HG02938 (cell line): ENCODE measurements at regions not wholly inside any gene's neighbourhood (a gene's known extent, or its start where the extent isn't known, plus 50 kb on each side); places are given as distances from the start of the nearest gene placed in this dataset.

Source experiments
- ATAC-seq: cut with Tn5 transposase; IDR thresholded peaks from one replicate; pipeline ENCODE4 v1.9.1; 2021; ENCODE audit warnings: mild to moderate bottlenecking, moderate library complexity; ENCODE audit not compliant: unreplicated experiment

DNA sequence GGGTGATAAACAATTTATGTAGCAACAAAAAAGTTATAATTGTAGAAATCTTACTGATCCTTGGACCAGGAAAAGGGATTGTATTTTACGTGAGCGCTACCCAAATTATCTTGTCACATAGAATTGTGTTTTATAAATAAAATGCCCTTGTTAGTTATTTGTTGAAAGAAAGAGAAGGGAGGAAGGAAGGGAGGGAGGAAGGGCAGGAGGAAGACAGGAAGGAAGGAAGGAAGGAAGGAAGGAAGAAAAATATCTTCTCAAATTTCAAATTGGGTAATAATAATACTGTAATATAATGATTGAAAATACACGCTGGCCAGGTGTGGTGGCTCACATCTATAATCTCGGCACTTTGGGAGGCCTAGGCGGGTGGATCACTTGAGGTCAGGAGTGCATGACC, 206.2 kb upstream of the TLL1 start:
- ATAC-seq = no peak

DNA sequence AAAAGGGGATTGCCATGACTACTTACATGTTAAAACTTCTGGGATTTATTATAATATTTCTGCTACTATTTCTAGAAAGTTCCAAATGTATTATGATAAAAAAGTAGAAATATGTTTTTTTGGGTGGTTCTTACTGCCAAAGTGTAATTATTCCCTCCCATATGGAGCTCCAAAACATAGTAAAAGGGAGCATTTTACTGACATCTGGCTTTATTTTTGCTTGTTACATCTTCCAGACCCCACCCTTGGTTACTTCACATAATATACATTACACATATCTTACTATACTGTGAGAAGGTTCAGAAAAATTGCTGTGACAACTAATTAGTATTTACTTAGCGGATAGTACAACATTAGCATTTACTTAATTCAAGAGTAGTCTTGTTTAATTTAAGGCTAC, 205.1 kb upstream of the TLL1 start:
- ATAC-seq = no peak

DNA sequence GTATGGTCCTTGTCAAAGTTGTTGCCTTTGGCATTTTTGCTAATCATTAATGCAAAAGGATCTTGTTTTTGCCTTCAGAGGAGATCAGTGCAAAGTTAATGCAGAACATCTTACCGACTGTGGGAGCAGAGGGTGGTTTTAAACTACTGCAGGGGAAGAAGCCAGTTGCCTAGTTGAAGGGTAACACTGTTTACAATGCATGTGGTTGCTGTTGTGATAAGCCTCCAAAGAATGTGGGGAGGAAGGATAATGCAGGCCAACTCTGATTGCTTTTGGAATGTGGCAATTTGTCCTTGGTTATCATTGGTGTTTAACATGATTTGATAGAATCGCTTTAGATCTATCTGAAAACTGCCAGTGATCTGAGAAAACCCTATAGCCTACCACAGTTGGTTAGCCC, 204.3 kb upstream of the TLL1 start:
- ATAC-seq = no peak

DNA sequence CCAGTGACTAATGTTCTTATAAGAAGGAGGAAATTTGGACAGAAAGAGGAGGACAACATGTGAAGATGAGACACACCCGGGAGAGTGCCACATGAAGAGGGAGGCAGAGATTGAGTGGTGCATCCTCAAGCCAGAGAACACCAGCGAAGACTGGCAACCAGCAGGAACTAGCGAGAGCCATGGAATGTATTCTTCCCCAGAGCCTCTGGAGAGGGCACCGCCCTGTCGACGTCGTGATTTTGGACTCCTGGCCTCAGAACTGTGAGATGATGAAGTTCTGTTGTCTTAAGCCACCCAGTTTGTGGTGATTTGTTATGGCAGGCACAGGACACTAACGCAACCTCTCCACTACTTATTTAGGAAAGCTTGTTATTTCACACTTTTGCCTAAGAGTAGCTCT, 196.0 kb upstream of the TLL1 start:
- ATAC-seq = no peak

DNA sequence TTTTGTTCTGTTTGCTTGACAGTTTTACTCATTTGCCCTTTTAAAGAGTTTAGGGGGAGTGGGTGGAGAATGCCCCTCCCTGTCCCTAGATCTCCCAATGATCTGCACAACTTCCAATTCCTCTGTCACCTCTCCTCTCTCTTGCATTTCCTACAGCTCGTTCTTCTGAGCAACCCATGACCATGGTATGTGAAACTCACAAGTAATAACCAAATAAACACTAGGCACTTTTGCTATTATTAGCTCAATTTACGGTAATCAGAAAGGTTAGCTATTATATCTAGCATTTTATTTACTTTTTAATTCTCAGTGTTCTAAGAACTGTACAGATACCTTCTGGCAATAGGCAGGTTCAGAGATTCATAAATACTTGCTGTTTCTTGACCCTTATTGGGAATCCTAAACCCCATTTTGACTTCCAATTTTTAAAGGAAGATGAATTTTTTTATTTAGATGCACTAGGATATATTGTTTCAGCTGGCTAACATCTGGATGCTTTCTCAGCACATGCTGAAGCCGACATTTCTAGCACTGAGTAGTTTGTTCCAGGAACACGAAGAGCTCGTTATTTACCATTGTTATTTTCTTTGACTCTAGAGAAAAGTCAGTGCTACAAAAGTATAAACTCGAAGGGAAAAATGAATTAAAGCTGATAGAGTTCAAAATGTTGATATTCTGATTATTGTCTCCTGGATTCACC, 194.7 kb upstream of the TLL1 start:
- no peak for ATAC-seq

DNA sequence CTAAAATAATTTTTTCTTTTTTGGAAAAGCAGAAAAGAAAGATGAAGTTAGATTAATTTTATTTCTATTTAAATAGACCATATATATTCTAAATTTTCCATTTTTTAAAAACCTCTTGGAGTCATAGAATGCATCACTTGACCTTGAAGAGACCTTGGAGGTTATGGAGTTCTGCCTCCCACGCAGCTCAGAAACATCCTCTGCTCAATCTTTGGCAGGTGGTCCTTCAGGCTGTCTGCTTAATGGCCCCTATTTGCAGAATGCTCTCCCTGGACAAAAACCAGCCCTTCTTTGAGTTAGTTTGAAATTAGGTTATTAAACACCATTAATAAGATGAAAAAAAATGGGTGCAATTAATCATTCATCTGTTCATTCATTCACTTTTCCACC, 194.1 kb upstream of the TLL1 start:
- ATAC-seq = no peak

DNA sequence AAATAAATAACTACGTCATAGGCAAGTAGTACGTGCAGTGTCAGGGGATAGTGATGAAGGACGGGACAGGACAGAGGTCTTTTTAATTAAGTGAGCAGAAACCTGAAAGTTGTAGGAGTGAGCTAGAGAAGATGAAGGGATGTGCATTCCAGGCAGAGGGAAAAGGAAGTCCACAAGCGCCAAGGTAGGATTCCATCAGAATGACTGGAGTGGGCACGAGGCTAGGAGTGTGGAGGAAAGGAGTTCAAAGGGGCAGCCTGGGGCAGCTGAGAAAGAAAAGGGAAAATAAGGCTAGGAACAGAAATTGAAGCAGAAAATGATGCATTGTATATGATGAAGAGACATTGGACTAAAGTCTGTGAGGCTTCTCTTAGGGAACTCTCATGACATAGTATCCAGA, 192.2 kb upstream of the TLL1 start:
- ATAC-seq = no peak

DNA sequence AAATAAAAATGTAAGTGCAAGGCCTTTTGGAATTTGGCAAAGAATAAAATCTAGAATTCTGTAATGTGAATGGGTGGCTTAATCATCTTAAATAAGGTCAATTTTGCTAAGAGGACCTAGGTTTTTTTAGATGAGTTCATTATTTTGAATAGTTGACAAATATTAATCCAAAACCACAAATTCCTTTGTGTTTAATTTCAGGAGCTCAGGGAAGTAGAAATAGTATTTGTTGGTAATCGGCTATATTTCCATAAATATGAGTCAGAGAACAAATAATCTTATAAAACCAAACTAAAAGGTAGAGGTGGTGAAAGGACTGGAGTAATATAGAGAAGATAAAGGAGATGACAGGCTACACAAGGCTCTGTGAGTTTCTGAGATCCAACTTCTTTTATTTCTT, 190.4 kb upstream of the TLL1 start:
- ATAC-seq = no peak

DNA sequence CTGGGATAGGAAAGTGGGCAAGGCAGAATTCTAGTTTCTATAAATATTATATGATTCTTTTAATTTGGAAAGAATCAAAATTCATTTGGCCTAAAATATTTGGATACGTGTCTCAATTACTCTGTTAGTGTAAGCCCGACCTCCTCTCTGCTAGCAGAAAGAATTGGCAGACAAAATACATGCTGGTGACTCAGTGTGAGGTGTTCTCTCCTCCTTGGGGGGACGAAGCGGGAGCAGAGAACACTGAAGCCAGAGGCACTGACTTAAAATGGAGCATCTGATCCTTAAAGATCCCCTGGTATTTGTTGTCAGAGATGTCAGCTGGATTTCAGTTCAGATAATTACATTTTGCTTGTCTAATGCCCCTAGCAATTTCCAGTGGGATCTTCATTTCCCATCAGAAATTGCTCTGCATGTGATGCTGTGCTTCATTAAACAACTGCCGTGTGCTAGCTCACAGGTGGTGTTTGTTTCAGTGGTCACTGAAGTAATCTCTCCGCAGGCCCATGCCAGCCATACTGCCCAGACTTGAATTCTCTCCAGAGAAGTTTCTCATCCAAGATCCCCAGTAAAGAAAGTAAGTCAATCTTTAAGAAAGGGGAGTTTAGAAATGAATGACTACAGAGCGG, 188.7 kb upstream of the TLL1 start:
- no peak for ATAC-seq

DNA sequence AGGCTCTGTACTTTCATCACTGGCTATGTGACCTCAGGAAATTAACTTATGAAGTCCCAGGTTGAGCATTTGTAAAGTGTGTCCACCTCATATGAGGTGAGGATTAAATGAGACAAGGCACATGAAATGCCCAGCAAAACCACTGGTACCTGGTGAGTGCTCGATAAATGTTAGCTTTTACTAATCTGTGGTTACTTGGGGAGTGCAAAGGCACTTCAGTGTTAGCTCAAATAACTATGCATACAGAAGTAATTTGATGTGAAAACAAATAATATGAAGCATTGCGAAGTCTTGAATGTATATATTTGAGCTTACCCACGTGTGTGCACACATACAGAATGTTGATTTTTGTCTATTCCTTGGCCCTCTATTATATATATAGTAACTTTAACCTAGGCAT, 186.3 kb upstream of the TLL1 start:
- no peak for ATAC-seq

DNA sequence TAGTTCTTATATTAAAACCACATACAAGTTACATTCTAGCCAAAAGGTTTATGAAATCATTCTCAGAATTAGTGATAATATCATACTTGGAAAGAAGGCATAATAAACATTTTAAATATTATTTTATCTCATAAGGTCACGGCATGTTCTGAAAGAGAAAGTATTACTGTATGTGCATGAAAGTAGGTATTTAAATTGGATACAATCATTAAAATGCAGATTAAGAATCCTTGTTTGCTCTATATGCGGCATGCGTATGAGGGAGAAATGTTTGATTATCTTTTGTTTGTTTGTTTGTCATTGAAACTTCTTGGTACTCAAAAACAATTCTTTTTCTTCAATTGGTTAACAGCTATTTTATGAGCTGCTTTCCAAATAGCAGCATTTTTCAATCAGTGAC, 183.9 kb upstream of the TLL1 start:
- ATAC-seq = no peak

DNA sequence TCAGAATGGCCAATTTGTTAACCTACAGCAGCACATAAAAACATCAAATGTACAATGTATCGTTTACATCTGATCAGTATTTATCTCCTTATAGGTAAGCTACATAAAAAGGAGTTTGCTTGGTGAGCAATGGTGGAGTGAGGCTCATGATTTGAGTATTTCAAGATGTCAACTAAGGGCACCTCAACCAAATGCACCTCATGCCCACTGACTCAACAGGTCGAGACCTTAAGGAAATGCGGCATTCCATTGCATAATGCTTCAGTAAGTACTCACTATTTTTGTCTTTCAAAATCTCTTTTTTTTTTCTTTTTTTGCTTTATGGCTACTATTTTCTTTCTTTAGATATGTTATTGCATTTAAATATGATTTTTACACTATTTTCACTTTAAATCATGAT, 181.0 kb upstream of the TLL1 start:
- no peak for ATAC-seq

DNA sequence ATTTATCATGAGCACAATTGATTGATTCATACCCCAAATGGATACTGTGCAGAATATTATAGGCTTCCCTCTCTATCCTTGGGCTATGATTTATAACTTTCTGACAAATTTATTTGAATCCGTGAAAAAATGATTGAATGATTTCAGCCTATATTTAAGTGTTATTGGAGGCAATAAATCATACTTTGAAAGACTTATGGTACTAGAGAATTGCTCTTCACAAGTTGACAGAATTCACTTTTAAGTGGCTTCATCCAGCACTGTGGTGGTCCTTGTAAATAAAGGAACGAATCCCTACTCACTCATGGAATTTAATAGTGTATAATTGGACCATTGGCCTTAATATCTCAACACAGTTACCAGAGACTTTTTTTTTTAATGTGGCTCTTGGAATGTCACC, 174.8 kb upstream of the TLL1 start:
- no peak for ATAC-seq

DNA sequence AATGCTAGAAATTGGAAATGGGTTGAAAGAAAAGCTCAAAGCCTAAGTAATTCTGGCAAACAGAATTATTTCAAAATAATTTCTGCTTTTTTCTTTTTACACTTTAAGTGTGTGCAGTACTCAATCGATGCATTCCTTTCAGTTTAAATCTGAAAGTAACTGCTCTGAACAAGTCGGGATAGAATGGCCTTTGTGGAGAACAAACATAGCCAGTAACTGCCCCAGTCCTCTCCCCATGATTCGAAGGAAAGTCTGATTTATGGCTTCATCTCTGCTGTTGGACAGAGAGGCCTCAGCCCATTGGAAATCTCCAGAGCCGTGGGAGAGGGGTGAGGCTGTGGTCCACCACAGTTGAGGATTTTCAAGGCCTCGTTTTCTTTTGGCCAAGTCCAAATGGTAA, 174.0 kb upstream of the TLL1 start:
- no peak for ATAC-seq

DNA sequence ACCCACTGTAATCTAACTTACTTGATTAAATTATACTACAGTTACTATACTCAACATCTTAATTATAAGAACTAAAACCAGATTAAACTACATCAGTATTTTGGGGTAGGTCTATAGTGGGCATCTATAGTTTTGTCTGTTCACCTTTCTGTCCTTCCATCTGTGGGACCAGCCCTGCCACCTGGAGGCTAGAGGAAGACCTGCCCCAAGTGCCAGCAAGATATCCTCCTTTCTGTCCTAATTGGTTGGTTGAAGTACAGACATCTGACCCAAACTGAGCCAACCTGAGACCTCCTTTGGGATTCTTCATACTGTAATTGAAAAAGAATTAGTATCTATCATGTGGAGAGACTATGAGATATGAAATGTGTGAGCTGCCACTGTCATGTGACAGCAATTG, 172.2 kb upstream of the TLL1 start:
- peak; percentile 62 for ATAC-seq

DNA sequence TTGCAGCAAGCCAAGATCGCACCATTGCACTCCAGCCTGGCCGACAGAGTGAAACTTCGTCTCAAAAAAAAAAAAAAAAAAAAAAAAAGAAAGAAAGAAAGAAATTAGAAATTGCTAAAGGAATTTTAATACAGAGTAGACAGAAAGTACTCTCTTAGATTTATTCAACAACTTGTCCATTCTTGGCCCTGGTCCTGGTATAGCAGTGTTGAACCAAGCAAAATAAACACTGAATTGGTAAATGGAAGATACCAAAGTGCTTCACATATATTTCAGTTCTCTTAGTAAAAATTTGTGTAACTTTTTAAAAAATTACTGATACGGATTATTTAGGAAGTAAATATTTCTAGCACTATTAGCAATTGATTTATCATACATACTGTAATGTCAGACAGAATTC, 165.9 kb upstream of the TLL1 start:
- no peak for ATAC-seq

DNA sequence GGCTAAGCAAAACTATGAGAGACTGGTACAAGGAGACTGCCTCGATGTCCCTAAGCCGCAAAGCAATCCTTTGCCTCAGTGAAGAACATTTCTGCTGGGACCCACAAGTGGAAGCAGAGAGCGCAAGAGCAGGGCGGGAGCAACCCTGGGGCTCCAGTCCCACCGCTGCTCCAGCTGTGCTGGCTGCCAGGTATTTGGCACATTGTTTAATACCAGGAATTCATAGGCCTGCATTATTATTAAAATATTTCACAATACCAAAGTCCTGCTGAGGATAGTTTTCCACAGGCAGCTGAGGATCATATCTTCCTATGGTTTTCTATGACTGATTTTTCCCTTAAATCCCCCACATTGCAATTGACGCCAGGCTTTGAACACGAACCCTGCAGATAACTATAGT, 163.5 kb upstream of the TLL1 start:
- no peak for ATAC-seq

DNA sequence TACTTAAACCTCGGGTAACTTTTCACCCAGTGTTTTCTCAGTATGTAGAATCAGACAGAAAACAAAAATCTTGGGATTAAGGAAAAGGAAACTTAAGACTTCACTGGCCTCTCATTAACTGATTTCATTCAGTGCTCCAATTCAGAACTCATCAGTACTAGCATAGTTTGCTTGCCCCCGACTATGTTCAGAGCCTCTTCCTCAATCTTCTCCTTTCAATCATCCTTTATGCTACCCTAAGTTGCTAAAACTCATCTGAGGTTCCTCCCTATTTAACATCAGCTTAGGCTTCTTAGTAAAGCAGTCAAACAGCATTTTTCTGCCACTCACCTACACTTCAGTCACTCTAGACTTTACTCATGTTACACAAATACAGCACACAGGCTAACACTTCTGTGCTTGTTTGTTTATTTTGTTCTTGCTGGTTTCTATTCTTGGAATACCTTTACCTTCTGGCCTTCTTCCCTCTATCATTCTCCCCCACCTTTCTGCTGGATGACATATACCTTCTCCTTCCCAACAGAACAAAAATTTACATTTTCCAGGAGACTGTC, 163.0 kb upstream of the TLL1 start:
- no peak for ATAC-seq

DNA sequence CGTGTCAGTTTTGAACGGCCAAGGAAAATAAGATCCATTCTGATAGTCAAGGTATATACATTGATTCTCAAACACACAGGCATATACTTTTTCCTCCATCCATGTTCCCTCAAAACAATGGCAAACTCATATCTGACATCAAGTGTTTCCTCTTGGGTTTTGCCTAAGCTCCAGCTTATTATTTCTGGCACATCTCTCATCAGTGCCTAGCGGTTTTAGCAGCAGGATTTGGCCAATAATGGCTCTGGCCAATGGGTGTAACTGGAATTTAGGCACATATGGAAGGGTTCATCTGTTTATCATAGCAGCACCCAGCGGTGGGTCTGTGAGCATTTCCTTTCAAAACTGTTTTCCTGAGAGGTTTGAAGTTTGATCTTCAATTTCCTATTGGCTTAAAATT, 161.6 kb upstream of the TLL1 start:
- ATAC-seq = no peak

DNA sequence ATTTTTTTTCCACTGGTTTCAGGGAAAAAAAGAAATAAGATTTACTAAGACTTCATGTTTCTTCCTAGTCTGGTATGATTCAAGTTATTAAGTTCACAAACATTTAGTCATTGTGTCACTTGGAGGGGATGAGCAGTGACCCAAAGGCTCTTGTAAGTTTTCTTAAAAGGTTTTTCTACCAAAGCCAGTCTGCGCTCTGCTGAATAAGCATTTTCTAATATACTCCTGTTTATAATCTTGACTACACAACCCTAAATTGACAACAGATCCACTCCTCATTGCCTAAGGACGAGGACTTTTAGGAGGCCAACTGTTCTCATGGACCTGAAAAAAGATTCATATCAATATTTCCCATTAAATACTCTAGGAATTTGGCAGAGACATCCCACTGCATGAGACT, 161.1 kb upstream of the TLL1 start:
- ATAC-seq = no peak

DNA sequence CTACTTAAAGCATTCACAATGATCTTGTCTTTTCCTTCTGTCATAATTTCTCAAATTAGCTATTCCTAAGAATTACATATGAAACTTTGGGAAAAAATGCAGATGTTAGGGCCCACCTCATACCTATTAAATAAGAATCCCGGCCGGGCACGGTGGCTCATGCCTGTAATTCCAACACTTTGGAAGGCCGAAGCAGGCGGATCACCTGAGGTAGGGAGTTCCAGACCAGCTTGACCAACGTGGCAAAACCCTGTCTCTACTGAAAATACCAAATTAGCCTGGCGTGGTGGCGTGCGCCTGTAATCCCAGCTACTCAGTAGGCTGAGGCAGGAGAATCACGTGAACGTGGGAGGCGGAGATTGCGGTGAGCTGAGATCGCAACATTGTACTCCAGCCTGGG, 158.4 kb upstream of the TLL1 start:
- ATAC-seq = no peak

DNA sequence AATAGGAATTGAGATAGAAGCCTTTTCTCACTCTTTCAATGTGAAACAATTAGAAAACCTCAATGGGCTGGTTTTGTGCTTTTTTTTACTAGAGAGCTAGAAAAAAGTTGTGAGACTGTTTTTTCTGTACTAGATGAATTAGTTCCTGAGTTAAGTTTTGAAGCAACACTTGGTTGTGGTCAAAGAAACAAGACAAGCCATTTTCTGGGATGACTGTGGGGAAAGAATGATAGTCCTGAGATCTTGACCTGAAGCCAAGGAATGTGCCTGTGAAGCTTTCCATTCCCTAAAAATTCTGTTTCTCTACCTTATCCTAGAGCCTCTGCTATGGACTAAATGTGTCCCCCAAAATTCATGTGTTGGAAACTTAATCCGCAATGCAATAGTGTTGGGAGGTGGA, 157.8 kb upstream of the TLL1 start:
- ATAC-seq = no peak

DNA sequence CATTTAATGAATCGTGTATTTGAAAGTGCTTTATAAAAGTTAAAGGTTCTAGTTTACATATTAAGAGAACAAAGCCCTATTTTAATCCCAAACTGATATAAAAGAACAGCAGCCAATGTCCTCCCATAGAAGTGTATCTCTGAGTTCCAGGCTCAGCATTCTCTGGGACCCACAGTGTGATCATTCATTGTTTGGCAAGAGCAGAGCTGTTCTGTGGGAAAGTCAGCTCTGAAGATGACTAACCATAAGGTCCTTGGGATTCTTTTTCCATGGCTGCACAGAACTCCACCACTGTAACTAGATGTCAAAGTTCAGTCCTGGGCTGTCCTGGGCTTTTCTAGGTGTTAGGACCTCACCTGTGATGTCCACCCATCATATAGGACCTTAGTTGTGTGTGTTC, 157.0 kb upstream of the TLL1 start:
- ATAC-seq = no peak
